ENCODE measurements at regions not wholly inside any gene's neighbourhood (a gene's known extent, or its start where the extent isn't known, plus 50 kb on each side); places are given as distances from the start of the nearest gene placed in this dataset.
A peak's percentile ranks its signal among the peaks of the same experiment; 100 is the strongest.
"Not testable (repeated sequence)": the region's sequence is repeated elsewhere in the genome, so short reads cannot be mapped to it uniquely, and the experiment has no call there.

GRCh38 chr2:132068407-132068806 is 93.3 kb downstream of the ANKRD30BL start:
- not testable (repeated sequence) for H3K4me3 ChIP-seq (ENCODE audit: low read length); H3K9ac ChIP-seq (ENCODE audit: low read length); H3K27me3 ChIP-seq (ENCODE audit: control insufficient read depth, insufficient read depth, low read length); H3K4me1 ChIP-seq (ENCODE audit: control insufficient read depth, insufficient read depth, low read length); H3K27ac ChIP-seq (ENCODE audit: low read depth, low read length); H3K36me3 ChIP-seq (ENCODE audit: control insufficient read depth, insufficient read depth, low read length)

GRCh38 chr2:132065391-132065790 is 96.4 kb downstream of the ANKRD30BL start:
- not testable (repeated sequence) for H3K4me3 ChIP-seq (ENCODE audit: low read length); H3K27ac ChIP-seq (ENCODE audit: low read depth, low read length); H3K9ac ChIP-seq (ENCODE audit: low read length); H3K36me3 ChIP-seq (ENCODE audit: control insufficient read depth, insufficient read depth, low read length); H3K4me1 ChIP-seq (ENCODE audit: control insufficient read depth, insufficient read depth, low read length); H3K27me3 ChIP-seq (ENCODE audit: control insufficient read depth, insufficient read depth, low read length)

GRCh38 chr2:132039609-132040236 is 122.0 kb downstream of the ANKRD30BL start:
- H3K27me3 ChIP-seq (ENCODE audit: control insufficient read depth, insufficient read depth, low read length), result not testable (repeated sequence)

GRCh38 chr2:132038883-132039235 is 122.9 kb downstream of the ANKRD30BL start:
- not testable (repeated sequence) for H3K27me3 ChIP-seq (ENCODE audit: control insufficient read depth, insufficient read depth, low read length); H3K9ac ChIP-seq (ENCODE audit: low read length); H3K4me1 ChIP-seq (ENCODE audit: control insufficient read depth, insufficient read depth, low read length); H3K27ac ChIP-seq (ENCODE audit: low read depth, low read length); H3K36me3 ChIP-seq (ENCODE audit: control insufficient read depth, insufficient read depth, low read length)
- H3K4me3 ChIP-seq (ENCODE audit: low read length), result peak overlapping the region; percentile 21

More at GRCh38 chr2:132039609-132040236, 122.0 kb downstream of the ANKRD30BL start:
- H3K9ac ChIP-seq (ENCODE audit: low read length); H3K27ac ChIP-seq (ENCODE audit: low read depth, low read length); H3K4me3 ChIP-seq (ENCODE audit: low read length); H3K36me3 ChIP-seq (ENCODE audit: control insufficient read depth, insufficient read depth, low read length); H3K4me1 ChIP-seq (ENCODE audit: control insufficient read depth, insufficient read depth, low read length): not testable (repeated sequence)

- no peak overlapping the region for H3K9ac ChIP-seq (ENCODE audit: low read length)
- H3K36me3 ChIP-seq (ENCODE audit: control insufficient read depth, insufficient read depth, low read length), result no peaks in the 10 kb centered on the region
- peaks cover 2% of the 10 kb centered on the region for H3K27me3 ChIP-seq (ENCODE audit: control insufficient read depth, insufficient read depth, low read length)
- H3K27ac ChIP-seq (ENCODE audit: low read depth, low read length), result no peak overlapping the region
- H3K4me1 ChIP-seq (ENCODE audit: control insufficient read depth, insufficient read depth, low read length), result no peaks in the 10 kb centered on the region
- H3K4me3 ChIP-seq (ENCODE audit: low read length), result peak overlapping the region; percentile 36
These were observed 123.4 kb downstream of the ANKRD30BL start for GRCh38 chr2:132038179-132038882.

GRCh38 chr2:132037527-132038178 is 124.1 kb downstream of the ANKRD30BL start:
- Histone ChIP-seq H3K9ac (ENCODE audit: low read length) (no peak overlapping the region), H3K36me3 (ENCODE audit: control insufficient read depth, insufficient read depth, low read length) (no peaks in the 10 kb centered on the region), H3K4me3 (ENCODE audit: low read length) (no peak overlapping the region), H3K27ac (ENCODE audit: low read depth, low read length) (no peak overlapping the region), H3K27me3 (ENCODE audit: control insufficient read depth, insufficient read depth, low read length) (peaks cover 2% of the 10 kb centered on the region), H3K4me1 (ENCODE audit: control insufficient read depth, insufficient read depth, low read length) (no peaks in the 10 kb centered on the region)

GRCh38 chr2:132034646-132035045 is 127.1 kb downstream of the ANKRD30BL start:
- no peaks in the 10 kb centered on the region for H3K36me3 ChIP-seq (ENCODE audit: control insufficient read depth, insufficient read depth, low read length)
- no peaks in the 10 kb centered on the region for H3K4me1 ChIP-seq (ENCODE audit: control insufficient read depth, insufficient read depth, low read length)

GRCh38 chr2:132033949-132034348 is 127.8 kb downstream of the ANKRD30BL start:
- Histone ChIP-seq H3K27ac (ENCODE audit: low read depth, low read length) (no peak overlapping the region), H3K4me1 (ENCODE audit: control insufficient read depth, insufficient read depth, low read length) (no peaks in the 10 kb centered on the region), H3K36me3 (ENCODE audit: control insufficient read depth, insufficient read depth, low read length) (no peaks in the 10 kb centered on the region), H3K4me3 (ENCODE audit: low read length) (no peak overlapping the region), H3K9ac (ENCODE audit: low read length) (no peak overlapping the region), H3K27me3 (ENCODE audit: control insufficient read depth, insufficient read depth, low read length) (peaks cover 2% of the 10 kb centered on the region)

More at GRCh38 chr2:132034646-132035045, 127.1 kb downstream of the ANKRD30BL start:
- H3K27me3 ChIP-seq (ENCODE audit: control insufficient read depth, insufficient read depth, low read length), result peaks cover 2% of the 10 kb centered on the region
- no peak overlapping the region for H3K4me3 ChIP-seq (ENCODE audit: low read length)
- no peak overlapping the region for H3K9ac ChIP-seq (ENCODE audit: low read length)
- H3K27ac ChIP-seq (ENCODE audit: low read depth, low read length), result no peak overlapping the region

- H3K4me3 ChIP-seq (ENCODE audit: low read length), result no peak overlapping the region
- no peaks in the 10 kb centered on the region for H3K4me1 ChIP-seq (ENCODE audit: control insufficient read depth, insufficient read depth, low read length)
- H3K27ac ChIP-seq (ENCODE audit: low read depth, low read length), result no peak overlapping the region
- H3K36me3 ChIP-seq (ENCODE audit: control insufficient read depth, insufficient read depth, low read length), result no peaks in the 10 kb centered on the region
- H3K27me3 ChIP-seq (ENCODE audit: control insufficient read depth, insufficient read depth, low read length), result peaks cover 2% of the 10 kb centered on the region
- H3K9ac ChIP-seq (ENCODE audit: low read length), result no peak overlapping the region
These were observed 128.4 kb downstream of the ANKRD30BL start for GRCh38 chr2:132033365-132033764.

GRCh38 chr2:132012046-132012445 is 149.7 kb downstream of the ANKRD30BL start:
- H3K9ac ChIP-seq (ENCODE audit: low read length); H3K4me3 ChIP-seq (ENCODE audit: low read length); H3K4me1 ChIP-seq (ENCODE audit: control insufficient read depth, insufficient read depth, low read length); H3K36me3 ChIP-seq (ENCODE audit: control insufficient read depth, insufficient read depth, low read length); H3K27me3 ChIP-seq (ENCODE audit: control insufficient read depth, insufficient read depth, low read length); H3K27ac ChIP-seq (ENCODE audit: low read depth, low read length): not testable (repeated sequence)

- H3K27me3 ChIP-seq (ENCODE audit: control insufficient read depth, insufficient read depth, low read length), result peaks cover 2% of the 10 kb centered on the region
- H3K9ac ChIP-seq (ENCODE audit: low read length), result no peak overlapping the region
- H3K4me3 ChIP-seq (ENCODE audit: low read length), result peak overlapping the region; percentile 8
- no peaks in the 10 kb centered on the region for H3K4me1 ChIP-seq (ENCODE audit: control insufficient read depth, insufficient read depth, low read length)
- no peak overlapping the region for H3K27ac ChIP-seq (ENCODE audit: low read depth, low read length)
- no peaks in the 10 kb centered on the region for H3K36me3 ChIP-seq (ENCODE audit: control insufficient read depth, insufficient read depth, low read length)
These were observed 151.8 kb downstream of the ANKRD30BL start for GRCh38 chr2:132009874-132010521.

GRCh38 chr2:132009177-132009873 is 152.4 kb downstream of the ANKRD30BL start:
- Histone ChIP-seq H3K27ac (ENCODE audit: low read depth, low read length) (no peak overlapping the region), H3K4me3 (ENCODE audit: low read length) (no peak overlapping the region), H3K36me3 (ENCODE audit: control insufficient read depth, insufficient read depth, low read length) (no peaks in the 10 kb centered on the region), H3K27me3 (ENCODE audit: control insufficient read depth, insufficient read depth, low read length) (peaks cover 2% of the 10 kb centered on the region), H3K9ac (ENCODE audit: low read length) (no peak overlapping the region), H3K4me1 (ENCODE audit: control insufficient read depth, insufficient read depth, low read length) (no peaks in the 10 kb centered on the region)

Data from rectal smooth muscle tissue (tissue), 1 donor.